ENCODE measurements at regions not wholly inside any gene's neighbourhood (a gene's known extent, or its start where the extent isn't known, plus 50 kb on each side); places are given as distances from the start of the nearest gene placed in this dataset.
"Not testable (repeated sequence)": the region's sequence is repeated elsewhere in the genome, so short reads cannot be mapped to it uniquely, and the experiment has no call there.

DNA sequence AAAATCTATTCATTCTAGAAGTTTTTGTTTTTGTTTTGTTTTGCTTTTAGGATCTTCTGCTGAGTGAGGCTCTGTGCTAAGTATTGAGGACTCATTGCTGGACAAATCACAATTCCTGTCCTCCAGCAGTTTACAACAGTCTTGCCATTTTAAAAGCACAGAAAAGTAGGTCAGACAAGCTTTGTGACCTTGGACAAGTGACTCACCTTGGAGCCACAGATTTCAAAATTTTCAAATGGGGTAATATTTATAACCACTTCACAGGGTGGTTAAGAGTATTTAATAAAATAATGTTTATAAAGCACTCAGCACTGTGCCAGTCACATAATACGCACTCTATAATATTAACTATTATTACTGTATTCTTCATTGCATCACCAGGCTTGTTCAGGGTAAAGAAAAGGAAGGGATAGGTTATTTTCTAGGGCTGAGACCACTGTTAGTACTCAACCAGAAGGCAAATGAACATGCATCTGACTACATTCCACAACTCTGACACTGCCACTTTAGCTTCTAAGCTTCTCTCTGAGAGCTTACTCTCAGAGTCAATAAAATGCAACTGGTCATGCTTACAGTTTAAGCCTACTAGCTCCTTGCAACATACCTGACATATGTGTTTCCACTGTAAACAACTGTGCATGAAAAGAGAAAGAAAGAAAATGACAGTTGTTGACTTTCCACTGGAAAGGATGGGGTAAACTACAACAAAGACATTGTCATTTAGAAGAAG lies 63.2 kb upstream of the FIBIN start:
- TF ChIP-seq, protein P1, sequence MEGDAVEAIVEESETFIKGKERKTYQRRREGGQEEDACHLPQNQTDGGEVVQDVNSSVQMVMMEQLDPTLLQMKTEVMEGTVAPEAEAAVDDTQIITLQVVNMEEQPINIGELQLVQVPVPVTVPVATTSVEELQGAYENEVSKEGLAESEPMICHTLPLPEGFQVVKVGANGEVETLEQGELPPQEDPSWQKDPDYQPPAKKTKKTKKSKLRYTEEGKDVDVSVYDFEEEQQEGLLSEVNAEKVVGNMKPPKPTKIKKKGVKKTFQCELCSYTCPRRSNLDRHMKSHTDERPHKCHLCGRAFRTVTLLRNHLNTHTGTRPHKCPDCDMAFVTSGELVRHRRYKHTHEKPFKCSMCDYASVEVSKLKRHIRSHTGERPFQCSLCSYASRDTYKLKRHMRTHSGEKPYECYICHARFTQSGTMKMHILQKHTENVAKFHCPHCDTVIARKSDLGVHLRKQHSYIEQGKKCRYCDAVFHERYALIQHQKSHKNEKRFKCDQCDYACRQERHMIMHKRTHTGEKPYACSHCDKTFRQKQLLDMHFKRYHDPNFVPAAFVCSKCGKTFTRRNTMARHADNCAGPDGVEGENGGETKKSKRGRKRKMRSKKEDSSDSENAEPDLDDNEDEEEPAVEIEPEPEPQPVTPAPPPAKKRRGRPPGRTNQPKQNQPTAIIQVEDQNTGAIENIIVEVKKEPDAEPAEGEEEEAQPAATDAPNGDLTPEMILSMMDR (IDR thresholded peaks at IDR 0.05): no peak
- no peak for TF ChIP-seq POLR2A (IDR thresholded peaks at IDR 0.05)
- intact Hi-C loops (cut with DNase I; ENCODE audit: low total_unique reads): no loop called here
- Histone ChIP-seq H3K27ac (no peak overlapping the region), H3K36me3 (no peaks in the 10 kb centered on the region), H3K9me3 (no peaks in the 10 kb centered on the region), H3K4me1 (no peaks in the 10 kb centered on the region), H3K27me3 (no peaks in the 10 kb centered on the region), H3K4me3 (no peak overlapping the region)
- DNase-seq: no peak

DNA sequence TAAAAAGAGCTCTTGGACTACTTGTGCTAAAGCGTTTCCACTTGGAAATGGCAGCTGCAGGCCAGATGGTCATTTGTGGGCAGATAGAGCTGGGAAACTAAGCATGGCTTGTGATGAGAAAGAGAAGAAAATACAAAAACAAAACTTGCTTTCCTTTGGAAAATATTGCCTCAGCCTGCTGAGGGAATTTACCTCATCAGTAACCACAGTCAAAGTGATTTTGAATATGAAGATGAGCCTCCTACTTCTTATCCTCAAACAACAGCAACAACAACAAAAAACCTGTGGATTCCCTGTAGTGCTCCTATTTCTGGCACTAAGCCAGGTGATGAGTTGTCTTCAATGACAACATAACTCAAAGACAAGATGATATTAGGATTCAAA lies 62.7 kb upstream of the FIBIN start:
- TF ChIP-seq, protein P1 (IDR thresholded peaks at IDR 0.05): no peak
- TF ChIP-seq POLR2A (IDR thresholded peaks at IDR 0.05): no peak
- H3K36me3 ChIP-seq: no peaks in the 10 kb centered on the region
- H3K4me1 ChIP-seq: no peaks in the 10 kb centered on the region
- intact Hi-C loops (cut with DNase I; ENCODE audit: low total_unique reads): no loop called here
- no peak for DNase-seq
- H3K4me3 ChIP-seq: no peak overlapping the region
- no peak overlapping the region for H3K27ac ChIP-seq
- H3K27me3 ChIP-seq: no peaks in the 10 kb centered on the region
- H3K9me3 ChIP-seq: no peaks in the 10 kb centered on the region

DNA sequence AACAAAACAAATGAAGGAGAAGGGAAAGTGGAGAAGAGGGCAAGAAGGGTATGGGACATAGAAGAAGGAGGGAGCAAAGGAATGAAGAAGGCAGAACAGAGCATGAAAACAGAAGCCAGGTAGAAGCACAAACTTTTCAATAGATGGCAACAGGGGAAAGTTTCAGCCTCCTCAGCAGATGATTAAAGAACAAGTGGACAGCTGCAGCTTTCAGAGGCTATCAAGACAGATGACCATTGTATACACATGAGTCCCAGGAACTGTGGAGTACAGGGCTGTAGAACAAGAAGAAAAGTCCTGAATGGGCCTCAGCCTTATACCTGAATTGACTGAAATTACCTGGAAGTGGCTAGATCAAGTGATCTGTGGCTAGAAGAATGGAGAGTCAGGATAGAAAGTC lies 62.0 kb upstream of the FIBIN start:
- Histone ChIP-seq H3K27me3 (no peaks in the 10 kb centered on the region), H3K9me3 (no peaks in the 10 kb centered on the region), H3K27ac (no peak overlapping the region), H3K4me3 (no peak overlapping the region), H3K4me1 (no peaks in the 10 kb centered on the region), H3K36me3 (no peaks in the 10 kb centered on the region)
- intact Hi-C loops (cut with DNase I; ENCODE audit: low total_unique reads): no loop called here
- DNase-seq: no peak
- TF ChIP-seq POLR2A (IDR thresholded peaks at IDR 0.05): no peak
- TF ChIP-seq, protein P1 (IDR thresholded peaks at IDR 0.05): no peak

DNA sequence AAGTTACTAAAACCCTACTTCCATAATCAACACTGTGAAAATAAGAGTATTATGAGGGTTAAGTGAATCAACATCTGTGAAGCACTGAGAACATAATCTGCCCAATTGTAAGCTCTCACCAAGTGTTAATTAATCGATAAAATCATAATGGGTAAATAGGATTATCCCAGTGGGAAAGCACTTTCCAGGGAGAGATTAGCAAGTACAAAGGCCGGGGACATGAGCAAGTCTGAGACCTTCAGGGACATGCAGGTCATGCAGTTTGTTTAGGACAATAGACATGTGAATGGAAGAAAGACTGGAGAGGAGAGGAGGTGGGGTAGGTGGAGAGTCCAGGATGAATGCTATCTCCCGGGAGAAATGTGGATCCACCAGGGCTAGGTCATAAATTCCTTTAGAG lies 57.8 kb upstream of the FIBIN start:
- no peak overlapping the region for H3K27ac ChIP-seq
- intact Hi-C loops (cut with DNase I; ENCODE audit: low total_unique reads): no loop called here
- no peak overlapping the region for H3K4me3 ChIP-seq
- DNase-seq: no peak
- no peaks in the 10 kb centered on the region for H3K4me1 ChIP-seq
- no peaks in the 10 kb centered on the region for H3K36me3 ChIP-seq
- no peaks in the 10 kb centered on the region for H3K27me3 ChIP-seq
- TF ChIP-seq, protein P1 (IDR thresholded peaks at IDR 0.05): no peak
- TF ChIP-seq POLR2A (IDR thresholded peaks at IDR 0.05): no peak
- no peaks in the 10 kb centered on the region for H3K9me3 ChIP-seq

DNA sequence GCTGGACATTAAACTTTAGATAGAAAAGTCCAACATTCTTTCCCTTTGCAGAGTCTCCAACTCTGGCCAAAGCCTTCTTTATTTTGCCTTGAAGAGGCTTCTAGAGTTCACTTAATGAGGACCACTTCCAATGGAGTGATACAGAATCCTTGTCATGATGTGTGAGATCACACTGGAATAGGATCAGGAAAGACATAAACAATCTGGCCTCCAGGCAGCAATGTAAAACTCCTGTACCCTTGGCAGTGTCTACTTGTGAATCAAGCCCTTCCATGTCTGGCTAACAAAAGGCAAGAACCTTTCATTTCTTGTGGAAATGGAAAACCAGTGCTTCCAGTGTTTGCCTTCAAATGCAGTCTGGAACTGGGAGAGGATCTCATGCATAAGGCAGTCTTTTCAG lies 56.5 kb upstream of the FIBIN start:
- Histone ChIP-seq H3K36me3 (no peaks in the 10 kb centered on the region), H3K27me3 (no peaks in the 10 kb centered on the region), H3K27ac (no peak overlapping the region), H3K4me3 (no peak overlapping the region), H3K4me1 (no peaks in the 10 kb centered on the region), H3K9me3 (no peaks in the 10 kb centered on the region)
- TF ChIP-seq, protein P1 (IDR thresholded peaks at IDR 0.05): no peak
- no peak for TF ChIP-seq POLR2A (IDR thresholded peaks at IDR 0.05)
- no peak for DNase-seq
- intact Hi-C loops (cut with DNase I; ENCODE audit: low total_unique reads): no loop called here

DNA sequence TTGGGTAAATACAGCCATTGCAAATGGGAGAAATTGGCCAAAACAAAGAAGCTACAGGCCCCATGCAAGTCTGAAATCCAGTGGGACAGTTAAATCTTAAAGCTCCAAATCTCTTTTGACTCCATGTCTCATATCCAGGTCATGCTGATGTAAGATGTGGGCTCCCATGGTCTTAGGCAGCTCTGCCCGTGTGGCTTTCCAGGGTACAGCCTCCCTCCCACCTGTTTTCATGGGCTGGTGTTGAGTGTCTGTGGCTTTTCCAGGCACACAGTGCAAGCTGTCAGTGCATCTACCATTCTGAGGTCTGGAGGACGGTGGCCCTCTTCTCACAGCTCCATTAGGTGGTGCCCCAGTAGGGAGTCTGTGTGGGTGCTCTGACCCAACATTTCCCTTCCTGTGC lies 53.4 kb upstream of the FIBIN start:
- H3K9me3 ChIP-seq; intact Hi-C loops (cut with DNase I; ENCODE audit: low total_unique reads); H3K4me1 ChIP-seq; H3K27me3 ChIP-seq; H3K4me3 ChIP-seq; H3K27ac ChIP-seq; DNase-seq; H3K36me3 ChIP-seq: not testable (repeated sequence)
